ENCODE measurements at regions not wholly inside any gene's neighbourhood (a gene's known extent, or its start where the extent isn't known, plus 50 kb on each side); places are given as distances from the start of the nearest gene placed in this dataset.
A peak's percentile ranks its signal among the peaks of the same experiment; 100 is the strongest.

DNA sequence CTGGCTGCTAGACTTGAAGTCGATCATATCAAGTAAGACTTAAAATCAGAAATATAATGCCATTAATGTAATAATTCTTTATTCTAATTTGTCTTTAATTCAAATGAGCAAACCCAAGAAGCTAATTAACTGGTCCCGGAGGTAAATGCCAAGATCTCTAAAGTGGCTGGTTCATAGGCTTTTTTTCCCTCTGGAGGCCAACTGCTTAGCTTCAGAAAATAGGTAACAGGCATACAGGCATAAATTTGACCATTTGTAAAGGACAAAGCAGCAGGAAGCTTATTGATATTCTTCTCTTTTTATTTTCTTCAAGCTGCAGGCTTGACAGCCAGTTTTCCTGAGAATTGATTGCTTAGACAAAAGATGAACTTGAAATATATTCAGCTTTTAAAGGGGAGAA is 158.6 kb upstream of the RAP2B start:
- no peak for ATAC-seq
- intact Hi-C loops (cut with DNase I), result no loop called here
- no peak for DNase-seq

DNA sequence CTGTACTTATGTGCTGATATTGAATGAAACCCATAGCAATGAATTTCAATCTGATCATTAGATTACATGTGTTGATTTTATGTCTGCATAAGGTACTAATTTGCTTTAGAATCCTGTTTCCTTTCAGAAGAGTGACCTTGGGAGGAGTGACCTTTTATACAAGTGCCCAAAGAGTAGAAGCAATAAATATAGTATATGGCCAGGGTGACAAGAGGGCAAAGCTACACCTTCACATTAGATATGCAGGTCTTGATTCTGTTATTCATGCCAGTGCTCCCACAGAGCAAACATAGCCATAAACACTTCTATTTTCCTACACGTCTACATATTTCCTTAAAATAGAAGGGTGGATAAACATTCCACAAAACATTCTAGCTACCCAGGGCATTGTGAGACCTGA is 158.2 kb upstream of the RAP2B start:
- intact Hi-C loops (cut with DNase I), result no loop called here
- no peak for ATAC-seq
- no peak for DNase-seq

DNA sequence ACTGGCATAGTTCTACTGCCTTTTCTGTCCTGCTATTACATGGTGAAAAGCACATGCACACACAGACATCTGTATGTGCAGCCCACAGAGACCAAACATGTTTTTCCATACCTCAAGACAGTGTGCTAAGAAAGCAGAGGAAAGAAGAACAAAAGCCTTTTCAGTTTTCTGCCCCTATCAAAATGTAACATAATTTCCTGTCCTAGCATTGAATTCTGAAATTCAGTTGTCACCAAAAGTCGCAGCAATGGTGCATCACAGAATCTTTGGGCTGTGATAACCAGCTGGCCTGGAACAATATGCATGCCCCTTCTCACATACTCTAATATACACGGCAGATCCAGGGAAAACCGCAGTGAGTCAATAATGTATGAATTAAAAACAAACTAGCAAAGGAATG is 153.8 kb upstream of the RAP2B start:
- DNase-seq, result no peak
- no peak for ATAC-seq
- intact Hi-C loops (cut with DNase I), result no loop called here

DNA sequence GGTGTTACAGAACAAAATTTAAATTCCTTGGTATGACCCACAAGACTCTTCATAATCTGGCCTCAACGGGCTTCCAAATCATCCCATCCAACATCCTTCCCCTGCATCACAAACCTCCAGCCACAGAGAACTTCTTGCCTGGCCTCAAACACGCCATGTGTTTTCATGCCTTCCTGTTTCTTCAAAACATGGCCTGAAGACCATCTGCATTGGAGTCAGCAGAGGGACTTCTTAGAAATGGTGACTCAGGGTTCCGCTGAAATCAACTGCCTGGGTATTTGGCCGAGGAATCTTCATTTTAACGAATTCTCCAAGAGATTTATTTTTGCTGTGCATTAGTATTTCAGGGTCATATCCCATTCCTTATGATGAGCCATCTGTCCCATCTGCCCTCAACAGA is 138.1 kb upstream of the RAP2B start:
- DNase-seq (no peak), ATAC-seq (no peak)
- intact Hi-C loops (cut with DNase I), result no loop called here

DNA sequence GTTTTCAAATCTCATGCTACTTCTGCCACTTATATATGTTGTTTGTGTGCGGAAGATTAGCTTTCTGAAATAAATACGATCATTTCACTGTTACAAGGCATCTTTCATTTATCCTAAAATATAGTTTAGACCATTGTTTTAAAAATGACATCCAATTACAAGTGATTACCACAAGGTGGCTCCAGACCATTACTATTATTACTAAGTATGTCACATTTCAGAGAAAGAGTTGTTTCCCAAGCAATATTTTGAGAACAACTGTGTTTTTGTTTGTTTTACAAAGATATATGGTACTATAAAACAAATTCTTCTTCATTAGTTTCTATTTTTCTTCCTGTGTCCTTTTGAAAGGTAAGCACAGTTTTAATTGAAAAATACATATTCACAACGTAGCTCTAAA is 136.0 kb upstream of the RAP2B start:
- ATAC-seq (no peak), DNase-seq (no peak)
- intact Hi-C loops (cut with DNase I), result loop anchor here in 1 of 2 donors (5.0 kb wide), 2 partner anchors 741 to 1226 kb away; no protein-coding TSS in a partner anchor

DNA sequence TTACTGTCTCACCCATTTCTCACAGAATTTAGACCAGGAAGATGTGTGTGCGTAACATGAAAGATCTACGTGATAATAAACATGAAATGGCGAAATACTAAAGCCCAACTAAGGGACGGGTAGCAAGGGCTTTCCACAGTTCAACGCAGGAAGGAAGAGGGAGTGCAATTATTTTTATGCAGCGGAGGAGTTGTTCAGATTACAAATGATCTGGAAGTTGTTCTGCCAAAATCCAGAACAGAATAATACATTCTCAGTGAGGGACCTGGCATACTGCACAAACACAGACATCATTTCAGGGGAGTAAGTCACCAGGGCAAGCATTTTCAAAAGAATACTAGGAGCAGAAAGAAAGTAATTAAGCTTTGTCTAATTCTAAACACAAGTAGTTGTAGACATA is 133.6 kb upstream of the RAP2B start:
- intact Hi-C loops (cut with DNase I), result loop anchor here in 1 of 2 donors (5.0 kb wide), 2 partner anchors 739 to 1224 kb away; no protein-coding TSS in a partner anchor
- ATAC-seq, result peak in 1 of 2 donors; percentile 53
- no peak for DNase-seq

DNA sequence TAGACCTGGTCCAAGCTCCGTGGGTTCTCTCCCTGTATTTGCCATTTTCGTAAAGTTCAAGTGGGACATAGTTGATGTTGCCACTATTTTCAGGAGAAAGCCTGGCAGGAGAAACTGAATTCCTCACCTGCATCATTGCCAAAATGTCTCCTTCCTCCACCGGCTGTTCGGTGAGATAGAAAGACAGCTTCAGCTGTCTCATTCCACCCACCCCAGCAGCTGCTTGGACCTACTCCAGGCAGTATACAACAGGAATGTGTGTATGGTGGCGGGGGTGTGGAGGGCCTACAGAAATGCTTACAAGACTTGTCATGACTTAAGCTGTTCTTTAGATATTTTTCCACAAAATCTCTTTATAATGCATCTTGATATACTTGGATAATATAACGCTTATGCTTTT is 132.7 kb upstream of the RAP2B start:
- no peak for DNase-seq
- intact Hi-C loops (cut with DNase I), result loop anchor here in 1 of 2 donors (5.0 kb wide), 2 partner anchors 738 to 1223 kb away; no protein-coding TSS in a partner anchor
- no peak for ATAC-seq

DNA sequence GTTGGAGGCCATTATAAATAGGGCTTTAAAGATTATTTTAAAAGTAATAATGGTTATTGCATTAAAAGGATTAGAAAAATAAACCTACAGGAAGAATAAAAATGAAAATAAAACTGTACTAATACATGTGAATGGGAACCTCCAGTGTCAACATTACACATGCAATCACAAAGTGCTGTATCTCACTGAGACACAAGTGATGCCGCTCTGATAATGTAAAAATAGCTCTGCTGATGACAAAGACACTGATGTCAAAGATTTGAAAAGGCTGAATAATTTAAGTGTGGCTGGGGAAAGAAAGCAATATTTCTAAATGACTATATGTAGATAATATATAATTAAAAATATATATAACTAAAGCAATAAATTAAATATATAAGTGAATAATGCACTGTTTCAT is 129.1 kb upstream of the RAP2B start:
- intact Hi-C loops (cut with DNase I), result no loop called here
- ATAC-seq (no peak), DNase-seq (no peak)

DNA sequence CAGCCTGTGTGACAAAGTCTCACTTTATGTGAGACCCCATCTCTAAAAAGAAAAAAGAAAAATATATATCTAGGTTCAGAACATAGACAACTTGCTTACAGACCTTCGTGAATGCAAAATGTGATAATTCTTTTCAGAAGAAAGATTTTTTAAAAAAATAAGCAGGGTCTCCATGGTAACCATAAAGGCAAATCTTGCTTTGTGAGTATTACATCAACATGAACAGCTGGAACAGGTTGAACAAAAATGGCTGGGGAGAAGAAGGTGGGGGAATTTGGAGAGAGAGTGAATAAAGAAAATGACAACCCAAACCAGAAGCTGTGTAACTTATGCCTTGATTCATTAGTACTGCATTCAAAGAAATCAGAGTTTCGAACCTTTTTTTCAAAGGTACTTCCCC is 125.2 kb upstream of the RAP2B start:
- no peak for ATAC-seq

DNA sequence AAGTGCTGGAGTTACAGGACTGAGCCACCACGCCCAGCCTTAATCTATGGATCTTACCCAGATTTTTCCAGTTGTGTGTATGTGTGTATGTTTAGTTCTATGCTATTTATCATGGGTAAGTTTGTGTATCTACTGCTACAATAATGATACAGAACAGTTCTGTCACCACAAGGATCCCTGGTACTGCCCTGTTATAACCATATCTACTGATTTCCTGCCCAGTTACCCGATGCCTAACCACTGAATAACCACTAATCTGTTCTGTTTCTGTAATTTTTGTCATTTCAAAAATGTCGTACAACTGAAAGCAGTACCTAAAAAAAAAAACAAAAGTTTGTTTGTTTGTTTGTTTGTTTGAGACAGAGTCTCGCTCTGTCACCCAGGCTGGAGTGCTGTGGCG is 123.7 kb upstream of the RAP2B start:
- ATAC-seq, result no peak
- intact Hi-C loops (cut with DNase I), result no loop called here
- DNase-seq, result no peak

More for the DNA sequence above, 125.2 kb upstream of the RAP2B start:
- intact Hi-C loops (cut with DNase I), result no loop called here
- DNase-seq, result no peak

DNA sequence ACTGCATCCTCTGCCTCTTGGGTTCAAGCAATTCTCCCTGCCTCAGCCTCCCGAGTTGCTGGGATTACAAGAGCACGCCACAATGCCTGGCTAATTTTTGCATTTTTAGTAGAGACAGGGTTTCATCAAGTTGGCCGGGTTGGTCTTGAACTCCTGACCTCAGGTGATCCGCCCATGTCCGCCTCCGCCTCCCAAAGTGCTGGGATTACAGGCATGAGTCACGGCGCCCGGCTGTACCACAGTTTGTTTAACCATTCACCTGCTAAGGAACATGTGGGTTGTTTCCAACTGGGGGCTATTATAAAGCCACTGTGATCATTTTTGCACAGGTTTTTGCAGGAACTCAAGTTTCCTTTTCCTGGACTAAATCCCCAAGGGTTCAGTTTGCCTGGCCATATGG is 123.2 kb upstream of the RAP2B start:
- ATAC-seq (no peak), DNase-seq (no peak)
- intact Hi-C loops (cut with DNase I), result no loop called here

DNA sequence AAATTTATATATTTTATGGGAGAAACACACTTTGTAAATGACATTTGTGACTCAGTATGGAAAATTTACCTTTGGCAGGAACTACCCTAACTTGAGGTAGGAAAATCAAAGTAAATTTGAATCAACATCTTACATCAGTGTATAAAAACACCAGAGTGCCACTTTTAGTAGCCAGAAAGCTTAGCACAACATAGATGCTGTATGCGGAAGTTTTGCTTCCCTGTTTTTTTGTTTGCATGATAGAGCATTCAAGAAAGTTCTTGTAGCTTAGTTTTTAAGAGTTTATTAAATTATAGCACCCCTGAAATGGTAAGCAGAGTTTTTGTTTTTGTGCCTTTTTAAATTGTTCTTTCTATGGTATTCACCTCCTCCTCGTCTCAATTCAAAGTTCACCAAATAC is 120.8 kb upstream of the RAP2B start:
- ATAC-seq (no peak), DNase-seq (no peak)
- intact Hi-C loops (cut with DNase I), result loop anchor here in 1 of 2 donors (5.0 kb wide), 1 partner anchor 726 kb away; no protein-coding TSS in a partner anchor

DNA sequence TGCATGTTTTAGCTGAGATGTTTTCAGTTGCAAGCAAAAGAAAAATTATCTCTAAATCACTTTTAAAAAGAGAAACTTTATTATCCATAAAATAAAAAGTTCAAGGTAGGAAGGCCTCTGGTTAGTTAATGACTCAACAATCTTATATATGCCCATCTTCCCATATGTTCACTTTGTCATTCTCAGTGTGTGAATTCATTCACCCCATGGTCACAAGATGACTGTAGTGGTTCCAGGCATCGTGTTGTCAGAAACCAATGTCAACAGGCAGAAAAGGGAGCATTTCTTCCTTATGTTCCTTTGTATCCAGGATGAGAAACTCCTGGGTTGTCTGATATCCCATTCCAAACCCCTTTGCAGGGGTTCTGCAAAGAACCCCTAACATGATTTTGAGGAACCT is 119.9 kb upstream of the RAP2B start:
- intact Hi-C loops (cut with DNase I), result loop anchor here in 1 of 2 donors (5.0 kb wide), 1 partner anchor 725 kb away; no protein-coding TSS in a partner anchor
- DNase-seq (no peak), ATAC-seq (no peak)

DNA sequence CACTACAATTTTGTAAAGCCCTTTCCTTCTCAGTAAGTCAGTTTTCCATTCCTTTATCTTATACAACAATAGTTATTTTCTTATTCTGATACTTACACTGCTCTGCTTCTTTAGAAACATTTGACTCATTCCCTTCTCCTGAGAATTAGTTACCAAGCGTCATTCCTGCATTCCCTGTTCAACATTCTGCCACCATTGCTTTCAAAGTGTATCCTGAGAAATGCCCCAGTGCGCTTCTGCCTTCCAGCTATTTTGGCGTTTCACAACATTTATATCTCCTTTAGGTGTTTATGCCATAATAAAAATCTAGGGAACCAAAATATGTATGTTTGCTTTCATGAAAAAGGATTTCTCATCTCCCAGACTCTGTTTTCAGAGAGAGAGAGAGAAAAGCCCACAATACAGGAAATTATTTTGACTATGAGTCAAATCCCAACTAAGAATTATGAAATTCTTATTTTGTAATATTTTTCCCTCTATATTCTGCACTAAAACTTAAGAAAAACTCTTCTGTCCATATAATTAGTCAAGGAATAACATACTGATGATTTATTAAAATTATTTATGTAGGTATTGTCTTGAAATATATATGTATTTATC is 118.2 kb upstream of the RAP2B start:
- intact Hi-C loops (cut with DNase I), result loop anchor here in 1 of 2 donors (5.0 kb wide), 1 partner anchor 723 kb away; no protein-coding TSS in a partner anchor
- no peak for DNase-seq
- ATAC-seq, result peak; percentile 47 to 74

DNA sequence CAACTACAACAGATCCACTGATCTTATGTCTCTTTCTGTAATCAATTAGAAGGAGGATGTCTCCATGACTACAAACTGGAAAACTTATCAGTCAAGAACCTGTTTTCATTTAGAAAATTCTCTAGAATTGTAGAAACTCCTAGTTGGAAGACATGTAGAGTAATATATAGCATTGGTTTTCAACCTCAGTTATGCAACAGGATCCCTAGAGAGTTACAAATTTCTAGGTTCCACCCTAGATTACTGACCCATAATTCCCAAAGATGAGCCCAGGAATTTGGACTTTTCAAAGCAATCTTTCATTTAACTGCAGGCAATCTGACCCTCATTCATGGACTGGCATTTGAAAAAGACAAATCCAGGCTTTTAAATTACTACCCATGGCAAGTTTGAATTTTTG is 116.9 kb upstream of the RAP2B start:
- intact Hi-C loops (cut with DNase I), result no loop called here
- ATAC-seq, result no peak
- DNase-seq, result no peak

DNA sequence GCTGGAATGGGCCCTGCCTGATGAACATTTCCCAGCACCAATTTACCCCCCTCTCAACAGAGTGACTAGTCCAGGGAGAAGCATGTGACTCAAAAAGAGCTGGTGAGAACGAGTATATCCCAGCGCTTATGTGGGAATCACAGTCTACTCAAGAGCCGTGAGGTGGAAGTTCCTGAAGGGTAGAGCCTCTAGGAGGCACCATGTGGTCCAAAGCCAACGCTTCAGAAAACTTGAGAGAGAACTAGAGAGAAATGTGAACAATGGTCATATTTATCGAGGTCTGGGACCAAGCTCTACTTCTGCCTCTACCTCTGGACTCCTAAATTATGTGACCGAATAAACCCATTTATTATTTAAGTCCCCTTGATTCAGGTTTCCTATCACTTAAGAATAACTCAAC is 111.0 kb upstream of the RAP2B start:
- intact Hi-C loops (cut with DNase I), result no loop called here
- no peak for DNase-seq
- ATAC-seq, result no peak

DNA sequence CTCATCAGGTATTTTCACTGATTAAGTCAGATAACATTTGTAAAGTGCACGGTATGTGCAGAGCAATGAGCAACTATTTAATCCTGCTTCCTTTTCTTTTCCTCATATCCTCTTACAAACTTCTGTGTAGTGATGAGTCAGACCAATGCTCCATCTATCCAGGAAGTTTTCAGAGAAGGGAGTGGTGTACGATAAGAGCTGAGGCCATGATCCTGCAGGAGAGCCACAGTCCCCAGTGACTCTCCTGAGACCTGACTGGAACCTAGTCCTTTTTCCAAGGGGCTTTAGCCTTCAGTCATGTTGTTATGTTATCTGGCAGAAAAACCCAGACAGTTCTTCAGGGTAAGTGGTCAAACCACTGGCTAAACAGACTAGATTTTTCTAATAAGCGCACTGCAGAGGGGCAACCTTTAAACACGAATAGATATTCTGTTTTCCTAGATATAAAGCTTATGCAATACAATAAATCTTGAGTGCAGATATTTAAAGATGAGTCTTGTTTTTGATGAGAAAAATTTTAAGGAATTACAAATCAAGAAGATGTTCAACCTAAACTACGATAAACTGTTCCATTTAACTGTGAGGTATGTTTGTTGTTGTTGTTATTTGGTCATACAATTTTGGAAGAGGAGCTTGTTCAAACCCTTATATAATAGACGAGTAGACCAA is 110.5 kb upstream of the RAP2B start:
- ATAC-seq (peak in 1 of 2 donors; percentile 94), DNase-seq (no peak)
- intact Hi-C loops (cut with DNase I), result no loop called here

DNA sequence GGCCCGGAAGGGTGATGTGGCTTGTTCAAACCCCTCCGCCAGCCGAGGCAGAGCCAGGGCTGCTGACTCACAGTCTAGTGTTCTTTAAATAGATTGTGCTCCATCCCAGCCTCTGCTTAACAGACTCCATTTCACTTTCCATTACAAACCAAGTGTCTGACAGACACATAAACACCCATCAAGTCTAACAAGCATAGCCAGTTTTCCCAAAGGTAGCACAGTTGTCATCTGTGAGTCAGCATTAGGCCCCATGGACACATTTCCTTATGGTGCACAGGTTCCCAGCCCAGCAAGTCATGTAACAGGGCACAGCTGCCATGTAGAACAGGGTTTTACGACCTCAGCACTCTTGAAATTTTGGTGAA is 109.9 kb upstream of the RAP2B start:
- peak; percentile 37 for DNase-seq
- peak; percentile 78 to 95 for ATAC-seq
- intact Hi-C loops (cut with DNase I), result no loop called here

DNA sequence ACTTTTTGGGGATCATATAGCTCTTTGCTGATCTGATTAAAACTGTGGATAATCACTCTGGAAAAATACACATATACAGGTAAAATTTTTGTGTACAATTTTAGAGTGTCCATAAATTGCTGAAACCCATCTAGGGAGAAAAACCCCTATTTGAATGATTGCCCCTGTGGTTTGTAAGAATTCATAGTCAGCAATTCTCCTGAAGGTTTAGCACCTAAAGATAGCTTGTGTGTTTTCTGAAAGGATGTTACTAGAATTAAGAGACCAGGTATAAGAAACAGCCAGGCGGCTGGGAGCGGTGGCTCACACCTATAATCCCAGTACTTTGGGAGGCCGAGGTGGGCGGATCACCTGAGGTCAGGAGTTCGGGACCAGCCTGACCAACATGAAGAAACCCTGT is 106.8 kb upstream of the RAP2B start:
- intact Hi-C loops (cut with DNase I), result no loop called here
- ATAC-seq (no peak), DNase-seq (no peak)

DNA sequence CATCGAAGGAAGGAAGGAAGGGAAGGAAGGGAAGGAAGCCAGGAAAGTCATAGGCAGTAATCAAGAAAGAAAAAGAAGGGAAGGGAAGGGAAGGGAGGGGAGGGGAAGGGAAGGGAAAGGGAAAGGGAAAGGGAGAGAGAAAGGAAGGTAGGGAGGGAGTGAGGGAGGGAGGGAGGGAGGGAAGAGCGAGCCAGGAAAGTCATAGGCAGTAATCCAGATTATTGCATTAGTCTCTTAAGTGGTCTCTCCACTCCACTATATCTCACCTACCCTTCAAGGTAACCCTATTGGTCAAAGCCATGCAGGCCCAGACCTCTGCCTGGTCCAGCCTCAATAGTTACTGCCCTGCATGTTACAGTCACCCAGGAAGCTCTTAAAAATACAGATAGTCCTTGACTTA is 106.2 kb upstream of the RAP2B start:
- intact Hi-C loops (cut with DNase I), result no loop called here
- ATAC-seq, result no peak
- DNase-seq, result no peak

Data from left cardiac atrium (tissue), 4 donors.